HG03159 (cell line): ENCODE measurements at regions not wholly inside any gene's neighbourhood (a gene's known extent, or its start where the extent isn't known, plus 50 kb on each side); places are given as distances from the start of the nearest gene placed in this dataset.

Source experiments
- ATAC-seq: cut with Tn5 transposase; IDR thresholded peaks from one replicate; pipeline ENCODE4 v1.9.1; 2021; ENCODE audit warnings: mild to moderate bottlenecking, moderate library complexity; ENCODE audit not compliant: unreplicated experiment

DNA sequence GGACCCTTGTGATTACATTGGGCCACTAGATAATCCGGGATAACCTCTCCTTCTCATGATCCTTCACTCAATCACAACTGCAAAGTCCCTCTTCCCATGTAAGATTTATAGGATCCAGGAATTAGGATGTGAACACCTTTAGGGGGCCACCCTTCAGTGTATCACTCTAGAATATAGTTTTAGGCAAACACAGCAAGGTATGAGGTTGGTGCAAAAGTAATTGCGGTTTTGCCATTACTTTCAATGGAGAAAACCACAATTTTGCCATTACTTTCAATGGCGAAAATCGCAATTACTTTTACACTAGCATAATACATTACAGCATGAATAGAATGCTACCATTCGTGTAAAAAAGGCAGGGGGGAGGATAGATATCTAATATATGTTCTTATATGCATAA is 104.0 kb downstream of the BAMBI start:
- ATAC-seq, result no peak

DNA sequence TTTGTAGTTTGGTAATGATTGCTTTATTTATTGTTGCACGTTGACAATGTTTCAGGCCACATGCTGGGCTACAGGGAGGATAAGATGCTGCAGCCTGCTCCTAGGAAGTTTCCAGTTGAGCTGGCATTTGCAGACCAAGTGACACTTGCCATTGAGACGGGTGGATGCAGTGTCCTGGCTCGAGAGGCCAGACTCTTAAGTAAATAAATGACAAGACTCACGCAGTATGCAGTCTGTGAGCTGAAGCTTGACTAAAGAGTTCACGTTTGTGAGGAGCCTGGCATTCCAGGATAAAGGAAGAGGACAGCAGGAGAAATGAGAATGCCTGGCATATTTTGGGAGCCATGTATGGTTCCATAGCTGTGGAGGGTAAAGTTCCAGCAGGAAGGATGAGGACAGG is 105.8 kb downstream of the BAMBI start:
- ATAC-seq, result no peak

GRCh38 chr10:28785018-28785417 is 107.7 kb downstream of the BAMBI start:
- no peak for ATAC-seq

- ATAC-seq, result no peak
These were observed 110.9 kb downstream of the BAMBI start for GRCh38 chr10:28788252-28788651.

GRCh38 chr10:28788762-28789161 is 111.4 kb downstream of the BAMBI start:
- no peak for ATAC-seq

DNA sequence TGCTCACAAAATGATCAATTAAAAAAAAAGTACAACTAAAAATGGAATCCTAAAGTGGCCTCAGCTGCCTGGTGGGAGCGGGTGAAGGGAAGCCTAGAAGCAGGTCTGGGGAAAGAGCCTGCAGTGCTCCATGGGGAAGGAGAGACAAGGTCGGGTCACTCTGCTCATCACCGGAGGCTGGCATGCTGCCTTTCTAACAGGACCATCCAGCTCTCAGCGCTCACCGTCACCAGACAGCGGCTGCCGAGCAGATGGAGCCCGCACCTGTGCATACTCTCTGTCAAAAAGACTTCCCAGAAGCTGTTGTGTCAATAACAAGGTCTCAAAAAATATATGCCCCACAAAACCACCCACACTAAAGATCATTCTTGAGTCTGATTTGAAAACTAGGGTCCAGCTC is 112.8 kb downstream of the BAMBI start:
- ATAC-seq, result no peak

GRCh38 chr10:28793482-28793881 is 116.2 kb downstream of the BAMBI start:
- ATAC-seq, result no peak

GRCh38 chr10:28794986-28795385 is 117.7 kb downstream of the BAMBI start:
- ATAC-seq, result no peak

DNA sequence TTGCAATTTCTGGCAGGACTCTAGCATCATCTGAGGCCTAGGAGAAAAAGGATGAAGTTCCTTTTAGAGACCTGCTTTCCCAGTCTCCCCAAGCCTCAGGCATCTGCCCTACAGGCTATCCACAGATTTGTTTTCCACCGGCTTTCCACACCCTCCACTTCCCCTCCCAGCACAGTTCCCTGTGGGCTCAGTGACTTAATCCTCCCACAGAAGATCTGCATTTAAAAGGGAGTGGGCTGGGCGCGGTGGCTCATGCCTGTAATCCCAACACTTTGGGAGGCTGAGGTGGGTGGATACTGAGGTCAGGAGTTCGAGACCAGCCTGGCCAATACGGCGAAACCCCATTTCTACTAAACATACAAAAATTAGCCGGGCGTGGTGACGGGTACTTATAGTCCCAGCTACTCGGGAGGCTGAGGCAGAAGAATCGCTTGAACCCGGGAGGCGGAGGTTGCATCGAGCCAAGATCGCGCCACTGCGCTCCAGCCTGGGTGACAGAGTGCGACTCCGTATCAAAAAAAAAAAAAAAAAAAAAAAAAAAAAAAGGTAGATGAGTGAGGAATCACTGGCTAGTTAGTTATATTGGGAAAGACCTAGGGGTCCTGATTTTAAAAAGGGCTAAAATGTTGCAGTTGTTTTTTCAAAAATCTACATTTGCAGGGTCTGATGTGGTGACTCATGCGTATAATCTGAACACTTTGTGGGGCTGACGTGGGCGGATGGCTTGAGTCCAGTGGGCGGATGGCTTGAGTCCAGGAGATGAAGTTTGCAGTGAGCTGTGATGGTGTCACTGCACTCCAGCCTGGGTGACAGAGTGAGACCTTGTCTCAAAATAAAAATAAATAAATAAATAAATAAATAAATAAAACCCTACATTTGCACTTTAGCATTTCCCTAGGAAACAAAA is 119.5 kb downstream of the BAMBI start:
- no peak for ATAC-seq

GRCh38 chr10:28797904-28798371 is 120.6 kb downstream of the BAMBI start:
- ATAC-seq, result no peak

- no peak for ATAC-seq
These were observed 121.2 kb downstream of the BAMBI start for GRCh38 chr10:28798428-28798955.

DNA sequence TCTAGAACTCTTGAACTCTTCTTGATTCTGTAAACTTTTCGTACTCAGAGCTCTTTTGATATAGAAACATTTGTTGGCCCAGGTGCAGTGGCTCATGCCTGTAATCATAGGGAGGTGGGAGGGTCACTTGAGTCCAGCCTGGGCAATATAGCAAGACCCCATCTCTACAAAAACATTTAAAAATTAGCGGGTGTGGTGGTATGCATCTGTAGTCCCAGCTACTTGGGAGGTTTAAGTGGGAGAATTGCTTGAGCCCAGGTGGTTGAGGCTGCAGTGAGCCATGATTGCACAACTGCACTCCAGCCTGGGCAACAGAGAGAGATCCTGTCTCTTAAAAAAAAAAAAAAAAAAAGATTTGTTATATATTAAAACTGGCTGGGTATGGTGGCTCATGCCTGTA is 121.6 kb downstream of the BAMBI start:
- no peak for ATAC-seq

- ATAC-seq, result no peak
These were observed 122.8 kb downstream of the BAMBI start for GRCh38 chr10:28800144-28800543.

GRCh38 chr10:28801247-28801646 is 123.9 kb downstream of the BAMBI start:
- ATAC-seq, result no peak

DNA sequence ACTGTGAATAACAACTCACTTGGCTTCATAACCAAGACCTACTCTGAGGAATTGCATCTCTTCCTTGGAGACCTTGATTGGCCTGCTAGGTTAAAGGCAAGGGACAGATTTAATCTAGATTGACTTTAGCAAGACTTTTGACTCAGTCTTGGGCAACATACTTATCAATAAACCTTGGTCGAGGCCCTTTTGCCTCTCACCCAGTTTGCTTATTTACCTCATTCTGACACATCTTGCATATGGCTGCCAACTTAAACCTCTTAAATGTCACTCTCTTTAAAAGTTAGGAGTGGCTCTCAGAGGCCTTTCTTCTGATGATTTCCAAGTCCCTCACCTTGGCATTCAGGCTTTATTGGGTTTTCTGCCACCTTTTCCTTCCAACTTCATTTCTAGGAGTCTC is 124.5 kb downstream of the BAMBI start:
- ATAC-seq, result no peak

- no peak for ATAC-seq
These were observed 128.1 kb downstream of the BAMBI start for GRCh38 chr10:28805390-28805789.

DNA sequence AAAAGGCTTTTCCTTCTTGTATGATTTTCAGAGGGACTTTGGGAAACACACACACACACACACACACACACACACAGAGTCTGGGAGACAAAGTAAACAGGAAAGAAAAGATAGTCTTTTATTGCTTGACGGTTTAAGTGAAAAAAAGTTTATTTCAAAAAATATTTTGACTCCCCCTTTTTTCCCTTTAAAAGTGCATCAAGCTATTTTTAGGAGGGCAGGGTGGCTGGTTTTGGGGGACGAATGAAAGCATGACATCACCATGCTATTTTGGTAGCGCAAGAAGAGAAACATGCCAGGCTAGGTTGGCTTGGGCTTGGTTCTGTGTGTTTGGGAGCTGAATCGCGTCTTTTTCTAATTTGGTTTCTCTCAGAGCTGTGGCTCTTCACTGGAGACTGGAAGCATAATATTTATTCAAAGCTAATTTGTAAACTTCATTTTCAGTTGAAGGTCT is 129.2 kb downstream of the BAMBI start:
- ATAC-seq, result no peak

DNA sequence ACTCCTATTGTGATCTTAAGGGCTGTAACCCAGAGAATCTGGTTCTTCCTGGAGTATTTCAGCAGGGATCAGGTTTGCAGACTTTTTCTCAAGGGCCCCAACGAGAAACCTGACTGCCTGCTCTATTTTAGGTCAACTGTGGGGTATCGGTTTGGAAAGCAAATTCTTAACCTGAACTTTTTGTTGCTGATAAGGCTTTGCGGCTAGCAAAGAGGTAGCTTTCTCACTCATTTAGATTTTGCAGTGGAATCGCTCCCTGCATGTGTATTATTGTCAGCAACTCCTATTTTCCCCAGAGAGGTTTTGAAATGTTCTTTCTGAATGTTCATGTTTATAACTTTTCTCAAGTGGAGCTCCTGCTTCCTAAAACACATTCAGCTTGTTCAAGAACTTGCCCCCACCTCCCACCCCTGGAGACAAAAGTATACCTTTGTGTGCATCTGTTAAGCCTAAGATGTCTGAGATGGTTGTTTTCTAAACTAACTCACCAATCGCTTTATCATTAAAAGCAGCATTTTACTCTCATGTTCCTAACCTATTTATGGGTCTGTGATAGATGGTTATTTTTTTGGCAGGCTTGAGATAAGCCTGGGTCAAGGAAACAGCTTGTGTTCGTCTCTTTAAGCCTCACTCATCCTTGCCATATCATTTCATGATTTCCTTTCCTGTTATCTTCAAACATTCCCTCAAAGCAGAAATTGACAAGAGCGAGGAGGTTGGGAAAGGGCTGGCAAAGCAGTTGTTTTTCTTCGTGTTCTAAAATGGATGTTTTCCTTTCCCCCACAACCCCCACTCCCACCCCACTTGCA is 129.8 kb downstream of the BAMBI start:
- ATAC-seq, result no peak

DNA sequence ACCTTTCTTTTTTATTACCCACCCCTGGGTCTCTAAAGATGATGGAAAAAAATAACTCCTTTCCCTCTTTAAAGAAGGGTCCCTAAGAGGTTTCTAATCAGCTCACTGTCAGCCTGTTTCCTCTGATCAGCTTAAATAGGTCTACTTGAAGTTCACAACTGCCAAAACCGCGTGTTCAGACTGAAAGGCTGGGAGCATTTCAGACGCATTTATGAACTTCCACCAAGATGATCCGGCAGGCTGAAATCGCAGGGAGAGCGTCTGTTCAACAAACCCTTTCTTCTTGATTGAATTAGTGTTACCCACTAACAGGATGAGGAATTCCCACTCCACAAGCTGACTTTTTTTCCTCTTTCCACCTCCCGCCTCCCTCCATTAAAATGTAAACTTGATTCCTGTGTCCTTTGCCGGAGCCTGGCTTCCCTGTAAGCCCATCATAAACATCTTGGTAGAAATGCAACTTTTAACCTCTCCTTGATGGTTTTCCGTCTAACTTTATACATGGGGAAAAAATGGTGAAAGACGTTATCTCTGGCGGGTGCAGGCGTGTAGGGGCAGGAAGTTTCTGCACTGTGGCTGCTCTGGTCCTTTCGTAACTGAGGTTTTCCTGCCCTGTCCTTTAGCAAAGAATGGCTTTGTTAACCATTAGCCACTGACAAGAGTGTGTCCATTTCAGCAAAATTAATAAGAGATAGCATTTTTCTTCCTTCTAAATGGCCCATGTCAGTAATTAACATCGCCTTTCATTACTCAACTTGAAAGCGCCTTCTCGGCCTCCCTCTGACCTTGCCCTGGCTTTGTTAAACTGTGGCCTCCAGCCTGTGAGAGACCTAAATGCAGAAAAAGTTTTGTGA is 130.7 kb downstream of the BAMBI start:
- no peak for ATAC-seq

GRCh38 chr10:28808693-28809092 is 131.4 kb downstream of the BAMBI start:
- no peak for ATAC-seq
